IPS-NIHi7 (cell line): ENCODE measurements at regions not wholly inside any gene's neighbourhood (a gene's known extent, or its start where the extent isn't known, plus 50 kb on each side); places are given as distances from the start of the nearest gene placed in this dataset.
A peak's percentile ranks its signal among the peaks of the same experiment; 100 is the strongest.
"Not testable (repeated sequence)": the region's sequence is repeated elsewhere in the genome, so short reads cannot be mapped to it uniquely, and the experiment has no call there.

Experiments used
- DNase-seq: peaks from one replicate; pipeline ENCODE4 v3.0.0; 2012; ENCODE audit warnings: mixed read lengths; ENCODE audit errors: extremely low spot score

- no peak for DNase-seq
Observed at GRCh38 chr2:84152462-84152861, 306.6 kb downstream of the SUCLG1 start.

- no peak for DNase-seq
Observed at GRCh38 chr2:84144345-84144744, 314.7 kb downstream of the SUCLG1 start.

- no peak for DNase-seq
Observed at GRCh38 chr2:84137034-84137433, 322.0 kb downstream of the SUCLG1 start.

GRCh38 chr2:84132370-84132769, 326.7 kb downstream of the SUCLG1 start:
- DNase-seq = no peak

- DNase-seq = no peak
Observed at GRCh38 chr2:84131278-84131830, 327.7 kb downstream of the SUCLG1 start.

GRCh38 chr2:84129018-84129417, 330.1 kb downstream of the SUCLG1 start:
- no peak for DNase-seq

GRCh38 chr2:84127812-84128211, 331.3 kb downstream of the SUCLG1 start:
- DNase-seq = not testable (repeated sequence)

GRCh38 chr2:84126530-84126929, 332.6 kb downstream of the SUCLG1 start:
- DNase-seq = no peak

GRCh38 chr2:84126084-84126483, 333.0 kb downstream of the SUCLG1 start:
- DNase-seq = no peak

- no peak for DNase-seq
Observed at GRCh38 chr2:84116143-84116542, 342.9 kb downstream of the SUCLG1 start.

- no peak for DNase-seq
Observed at GRCh38 chr2:84115173-84115857, 343.8 kb downstream of the SUCLG1 start.

- not testable (repeated sequence) for DNase-seq
Observed at GRCh38 chr2:84103816-84104527, 355.1 kb downstream of the SUCLG1 start.

GRCh38 chr2:84102274-84102673, 356.8 kb downstream of the SUCLG1 start:
- no peak for DNase-seq

GRCh38 chr2:84088656-84089055, 370.4 kb downstream of the SUCLG1 start:
- no peak for DNase-seq

- DNase-seq = no peak
Observed at GRCh38 chr2:84085562-84085961, 373.5 kb downstream of the SUCLG1 start.

- no peak for DNase-seq
Observed at GRCh38 chr2:84084856-84085255, 374.2 kb downstream of the SUCLG1 start.

- no peak for DNase-seq
Observed at GRCh38 chr2:84083984-84084383, 375.1 kb downstream of the SUCLG1 start.

- no peak for DNase-seq
Observed at GRCh38 chr2:84078471-84078870, 380.6 kb downstream of the SUCLG1 start.

- peak; percentile 44 for DNase-seq
Observed at GRCh38 chr2:84077496-84077895, 381.6 kb downstream of the SUCLG1 start.

- DNase-seq = no peak
Observed at GRCh38 chr2:84071050-84071449, 388.0 kb downstream of the SUCLG1 start.

GRCh38 chr2:84065857-84066256, 393.2 kb downstream of the SUCLG1 start:
- DNase-seq = no peak

- DNase-seq = no peak
Observed at GRCh38 chr2:84057917-84058560, 401.0 kb downstream of the SUCLG1 start.

GRCh38 chr2:84055816-84056215, 403.3 kb downstream of the SUCLG1 start:
- DNase-seq = no peak
